ENCODE measurements at regions not wholly inside any gene's neighbourhood (a gene's known extent, or its start where the extent isn't known, plus 50 kb on each side); places are given as distances from the start of the nearest gene placed in this dataset.

- TF ChIP-seq, protein P1, sequence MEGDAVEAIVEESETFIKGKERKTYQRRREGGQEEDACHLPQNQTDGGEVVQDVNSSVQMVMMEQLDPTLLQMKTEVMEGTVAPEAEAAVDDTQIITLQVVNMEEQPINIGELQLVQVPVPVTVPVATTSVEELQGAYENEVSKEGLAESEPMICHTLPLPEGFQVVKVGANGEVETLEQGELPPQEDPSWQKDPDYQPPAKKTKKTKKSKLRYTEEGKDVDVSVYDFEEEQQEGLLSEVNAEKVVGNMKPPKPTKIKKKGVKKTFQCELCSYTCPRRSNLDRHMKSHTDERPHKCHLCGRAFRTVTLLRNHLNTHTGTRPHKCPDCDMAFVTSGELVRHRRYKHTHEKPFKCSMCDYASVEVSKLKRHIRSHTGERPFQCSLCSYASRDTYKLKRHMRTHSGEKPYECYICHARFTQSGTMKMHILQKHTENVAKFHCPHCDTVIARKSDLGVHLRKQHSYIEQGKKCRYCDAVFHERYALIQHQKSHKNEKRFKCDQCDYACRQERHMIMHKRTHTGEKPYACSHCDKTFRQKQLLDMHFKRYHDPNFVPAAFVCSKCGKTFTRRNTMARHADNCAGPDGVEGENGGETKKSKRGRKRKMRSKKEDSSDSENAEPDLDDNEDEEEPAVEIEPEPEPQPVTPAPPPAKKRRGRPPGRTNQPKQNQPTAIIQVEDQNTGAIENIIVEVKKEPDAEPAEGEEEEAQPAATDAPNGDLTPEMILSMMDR (IDR thresholded peaks at IDR 0.05): no peak
- TF ChIP-seq POLR2A (IDR thresholded peaks at IDR 0.05): no peak
- TF ChIP-seq POLR2AphosphoS5 (IDR thresholded peaks at IDR 0.05): no peak
- no peak for TF ChIP-seq EP300 (IDR thresholded peaks at IDR 0.05)
Observed at GRCh38 chr22:46066691-46067090, 83.6 kb upstream of the PPARA start.
